ENCODE measurements at regions not wholly inside any gene's neighbourhood (a gene's known extent, or its start where the extent isn't known, plus 50 kb on each side); places are given as distances from the start of the nearest gene placed in this dataset.
"Not testable (repeated sequence)": the region's sequence is repeated elsewhere in the genome, so short reads cannot be mapped to it uniquely, and the experiment has no call there.

DNA sequence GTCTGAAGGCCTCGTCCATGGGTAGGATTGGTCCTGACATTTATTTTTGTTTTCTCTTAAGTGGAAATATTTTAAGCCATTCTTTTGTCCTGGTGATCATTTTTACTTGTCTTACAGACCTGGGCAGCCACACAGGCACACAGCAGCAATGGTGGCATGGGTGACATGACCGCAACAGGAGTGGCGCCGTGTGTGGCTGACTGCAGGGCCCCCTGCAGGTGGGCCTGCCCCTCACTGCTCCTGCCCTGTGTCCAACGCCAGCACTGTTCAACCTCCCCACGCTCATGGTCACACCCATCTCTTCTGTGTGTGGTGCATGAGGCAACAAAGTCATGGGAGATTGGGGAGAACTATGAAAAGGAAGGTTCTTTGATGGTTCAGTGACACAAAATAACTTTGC, 151.9 kb downstream of the MYLK4 start:
- H4K20me1 ChIP-seq (ENCODE audit: low read depth, low read length) = no peaks in the 10 kb centered on the region
- H3K4me3 ChIP-seq (ENCODE audit: insufficient read depth, low read length, poor library complexity, severe bottlenecking) = no peak overlapping the region
- no peak overlapping the region for H2AFZ ChIP-seq (ENCODE audit: low read depth, low read length, severe bottlenecking)
- H3K9ac ChIP-seq (ENCODE audit: low read length) = no peak overlapping the region
- H3K27ac ChIP-seq (ENCODE audit: low read depth, low read length) = no peak overlapping the region
- H3K27me3 ChIP-seq (ENCODE audit: low read length) = no peaks in the 10 kb centered on the region
- TF ChIP-seq, protein P1, sequence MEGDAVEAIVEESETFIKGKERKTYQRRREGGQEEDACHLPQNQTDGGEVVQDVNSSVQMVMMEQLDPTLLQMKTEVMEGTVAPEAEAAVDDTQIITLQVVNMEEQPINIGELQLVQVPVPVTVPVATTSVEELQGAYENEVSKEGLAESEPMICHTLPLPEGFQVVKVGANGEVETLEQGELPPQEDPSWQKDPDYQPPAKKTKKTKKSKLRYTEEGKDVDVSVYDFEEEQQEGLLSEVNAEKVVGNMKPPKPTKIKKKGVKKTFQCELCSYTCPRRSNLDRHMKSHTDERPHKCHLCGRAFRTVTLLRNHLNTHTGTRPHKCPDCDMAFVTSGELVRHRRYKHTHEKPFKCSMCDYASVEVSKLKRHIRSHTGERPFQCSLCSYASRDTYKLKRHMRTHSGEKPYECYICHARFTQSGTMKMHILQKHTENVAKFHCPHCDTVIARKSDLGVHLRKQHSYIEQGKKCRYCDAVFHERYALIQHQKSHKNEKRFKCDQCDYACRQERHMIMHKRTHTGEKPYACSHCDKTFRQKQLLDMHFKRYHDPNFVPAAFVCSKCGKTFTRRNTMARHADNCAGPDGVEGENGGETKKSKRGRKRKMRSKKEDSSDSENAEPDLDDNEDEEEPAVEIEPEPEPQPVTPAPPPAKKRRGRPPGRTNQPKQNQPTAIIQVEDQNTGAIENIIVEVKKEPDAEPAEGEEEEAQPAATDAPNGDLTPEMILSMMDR (IDR thresholded peaks at IDR 0.05; ENCODE audit: insufficient read depth, low read length, poor library complexity, severe bottlenecking) = no peak
- no peaks in the 10 kb centered on the region for H3K36me3 ChIP-seq (ENCODE audit: low read length)
- no peak overlapping the region for H3K4me2 ChIP-seq (ENCODE audit: low read depth, low read length, poor library complexity, severe bottlenecking)
- no peaks in the 10 kb centered on the region for H3K9me3 ChIP-seq (ENCODE audit: insufficient read depth, low read length)
- H3K9me2 ChIP-seq (replicated peaks; ENCODE audit: insufficient read depth, low read length) = no peaks in the 10 kb centered on the region
- H3F3A ChIP-seq (ENCODE audit: insufficient read depth) = no peaks in the 10 kb centered on the region
- H3K79me2 ChIP-seq (ENCODE audit: insufficient read depth, low read length) = no peaks in the 10 kb centered on the region

DNA sequence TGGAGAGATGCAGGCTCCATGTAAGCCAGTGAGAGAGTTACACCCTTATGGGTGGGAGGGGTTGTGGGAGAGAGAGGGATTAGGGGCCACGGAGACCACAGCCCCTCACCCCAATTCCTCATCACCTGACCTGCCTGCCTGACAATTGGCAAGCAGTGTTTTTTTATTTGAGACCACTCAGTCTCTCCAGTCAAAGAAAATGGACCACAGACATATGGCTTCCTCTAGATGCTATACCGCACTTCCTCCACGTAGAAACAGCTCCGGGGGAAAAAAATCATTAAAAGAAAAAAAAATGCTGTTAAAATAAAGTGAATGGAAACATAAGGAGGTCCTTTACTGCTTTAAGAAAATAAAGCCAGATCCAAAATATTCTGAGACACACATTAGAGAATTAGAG, 152.7 kb downstream of the MYLK4 start:
- H2AFZ ChIP-seq (ENCODE audit: low read depth, low read length, severe bottlenecking) = no peak overlapping the region
- TF ChIP-seq, protein P1 (IDR thresholded peaks at IDR 0.05; ENCODE audit: insufficient read depth, low read length, poor library complexity, severe bottlenecking) = no peak
- TF ChIP-seq EZH2phosphoT487 (conservative IDR thresholded peaks at IDR 0.05; ENCODE audit: low read length) = no peak
- no peaks in the 10 kb centered on the region for H3K36me3 ChIP-seq (ENCODE audit: low read length)

DNA sequence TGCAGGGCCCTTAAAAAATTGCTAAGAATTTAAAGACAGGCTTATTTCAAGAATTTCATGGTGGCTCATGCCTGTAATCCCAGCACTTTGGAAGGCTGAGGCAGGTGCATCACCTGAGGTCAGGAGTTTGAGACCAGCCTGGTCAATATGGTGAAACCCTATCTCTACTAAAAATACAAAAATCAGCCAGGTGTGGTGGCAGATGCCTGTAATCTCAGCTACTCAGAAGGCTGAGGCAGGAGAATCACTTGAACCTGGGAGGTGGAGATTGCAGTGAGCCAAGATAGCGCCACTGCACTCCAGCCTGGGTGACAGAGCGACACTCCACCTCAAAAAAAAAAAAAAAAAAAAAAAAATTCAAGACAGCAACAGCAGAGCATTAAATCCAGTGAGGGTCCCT, 153.3 kb downstream of the MYLK4 start:
- H3K9me3 ChIP-seq (ENCODE audit: insufficient read depth, low read length); H3K9me2 ChIP-seq (replicated peaks; ENCODE audit: insufficient read depth, low read length); H3K36me3 ChIP-seq (ENCODE audit: low read length); H3F3A ChIP-seq (ENCODE audit: insufficient read depth); H4K20me1 ChIP-seq (ENCODE audit: low read depth, low read length); H2AFZ ChIP-seq (ENCODE audit: low read depth, low read length, severe bottlenecking); H3K4me3 ChIP-seq (ENCODE audit: insufficient read depth, low read length, poor library complexity, severe bottlenecking); H3K27me3 ChIP-seq (ENCODE audit: low read length); H3K9ac ChIP-seq (ENCODE audit: low read length); H3K79me2 ChIP-seq (ENCODE audit: insufficient read depth, low read length); H3K27ac ChIP-seq (ENCODE audit: low read depth, low read length); H3K4me2 ChIP-seq (ENCODE audit: low read depth, low read length, poor library complexity, severe bottlenecking): not testable (repeated sequence)

More for the DNA sequence above, 152.7 kb downstream of the MYLK4 start:
- Histone ChIP-seq H3K9me2 (replicated peaks; ENCODE audit: insufficient read depth, low read length) (no peaks in the 10 kb centered on the region), H3K79me2 (ENCODE audit: insufficient read depth, low read length) (no peaks in the 10 kb centered on the region), H3K9ac (ENCODE audit: low read length) (no peak overlapping the region), H3K9me3 (ENCODE audit: insufficient read depth, low read length) (no peaks in the 10 kb centered on the region), H3K27me3 (ENCODE audit: low read length) (no peaks in the 10 kb centered on the region), H4K20me1 (ENCODE audit: low read depth, low read length) (no peaks in the 10 kb centered on the region), H3K27ac (ENCODE audit: low read depth, low read length) (no peak overlapping the region), H3K4me2 (ENCODE audit: low read depth, low read length, poor library complexity, severe bottlenecking) (no peak overlapping the region), H3K4me3 (ENCODE audit: insufficient read depth, low read length, poor library complexity, severe bottlenecking) (no peak overlapping the region), H3F3A (ENCODE audit: insufficient read depth) (no peaks in the 10 kb centered on the region)

DNA sequence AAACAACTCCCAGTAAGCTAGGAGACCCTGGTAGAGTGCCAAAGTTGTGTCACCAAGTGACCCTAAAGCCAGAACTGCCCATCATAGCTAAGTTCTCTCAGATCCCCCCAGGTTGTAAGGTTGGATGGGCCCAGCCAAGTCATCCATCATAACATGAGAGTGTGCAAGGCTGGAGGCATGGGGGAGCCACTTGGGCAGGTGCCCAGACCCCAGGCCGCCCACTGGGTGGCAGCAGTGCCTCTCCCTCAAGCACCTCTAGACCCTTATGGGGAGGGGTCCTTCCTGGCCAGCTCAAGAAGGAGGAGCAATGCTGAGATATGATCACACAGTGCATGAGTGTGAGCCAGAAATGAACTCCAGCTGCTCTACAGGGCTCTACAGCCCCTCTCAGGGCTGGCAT, 154.5 kb downstream of the MYLK4 start:
- Histone ChIP-seq H3K36me3 (ENCODE audit: low read length) (no peaks in the 10 kb centered on the region), H3K4me2 (ENCODE audit: low read depth, low read length, poor library complexity, severe bottlenecking) (no peak overlapping the region), H3K4me3 (ENCODE audit: insufficient read depth, low read length, poor library complexity, severe bottlenecking) (no peak overlapping the region), H3K9me3 (ENCODE audit: insufficient read depth, low read length) (no peaks in the 10 kb centered on the region), H3K79me2 (ENCODE audit: insufficient read depth, low read length) (no peaks in the 10 kb centered on the region), H3K9ac (ENCODE audit: low read length) (no peak overlapping the region), H2AFZ (ENCODE audit: low read depth, low read length, severe bottlenecking) (no peak overlapping the region), H3K9me2 (replicated peaks; ENCODE audit: insufficient read depth, low read length) (no peaks in the 10 kb centered on the region), H3K27me3 (ENCODE audit: low read length) (no peaks in the 10 kb centered on the region), H4K20me1 (ENCODE audit: low read depth, low read length) (no peaks in the 10 kb centered on the region), H3K27ac (ENCODE audit: low read depth, low read length) (no peak overlapping the region), H3F3A (ENCODE audit: insufficient read depth) (no peaks in the 10 kb centered on the region)
- TF ChIP-seq, protein P1 (IDR thresholded peaks at IDR 0.05; ENCODE audit: insufficient read depth, low read length, poor library complexity, severe bottlenecking) = peak; percentile 59
- TF ChIP-seq EZH2phosphoT487 (conservative IDR thresholded peaks at IDR 0.05; ENCODE audit: low read length) = no peak

Measured in SU-DHL-6 (cell line).